ENCODE measurements at regions not wholly inside any gene's neighbourhood (a gene's known extent, or its start where the extent isn't known, plus 50 kb on each side); places are given as distances from the start of the nearest gene placed in this dataset.
"Not testable (repeated sequence)": the region's sequence is repeated elsewhere in the genome, so short reads cannot be mapped to it uniquely, and the experiment has no call there.

GRCh38 chr21:9572782-9573181 lies 948.6 kb upstream of the TPTE start:
- H3K36me3 ChIP-seq (replicated peaks; ENCODE audit: control insufficient read depth, insufficient read depth, low read length); H3K27me3 ChIP-seq (ENCODE audit: control insufficient read depth, insufficient read depth, low read length); H3K4me3 ChIP-seq (ENCODE audit: insufficient read depth, low read depth, low read length); DNase-seq: not testable (repeated sequence)

DNA sequence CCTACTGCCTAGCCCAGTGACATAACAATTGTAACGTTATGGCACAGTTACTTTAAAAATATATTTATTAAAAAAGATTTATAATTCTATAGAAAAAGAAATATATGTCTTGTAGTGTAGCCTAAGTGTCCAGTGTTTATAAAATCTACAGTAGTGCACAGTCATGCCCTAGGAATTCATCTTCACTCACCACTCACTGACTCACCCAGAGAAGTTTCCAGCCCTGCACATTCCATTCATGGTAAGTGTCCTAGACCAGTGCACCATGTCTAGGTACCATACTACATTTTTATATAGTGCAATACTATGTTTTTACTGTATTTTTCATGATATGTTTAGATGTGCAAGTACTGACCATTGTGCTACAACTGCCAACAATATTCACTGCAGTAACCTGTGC lies 947.9 kb upstream of the TPTE start:
- H3K27me3 ChIP-seq (ENCODE audit: control insufficient read depth, insufficient read depth, low read length); H3K36me3 ChIP-seq (replicated peaks; ENCODE audit: control insufficient read depth, insufficient read depth, low read length); H3K4me3 ChIP-seq (ENCODE audit: insufficient read depth, low read depth, low read length); DNase-seq: not testable (repeated sequence)

DNA sequence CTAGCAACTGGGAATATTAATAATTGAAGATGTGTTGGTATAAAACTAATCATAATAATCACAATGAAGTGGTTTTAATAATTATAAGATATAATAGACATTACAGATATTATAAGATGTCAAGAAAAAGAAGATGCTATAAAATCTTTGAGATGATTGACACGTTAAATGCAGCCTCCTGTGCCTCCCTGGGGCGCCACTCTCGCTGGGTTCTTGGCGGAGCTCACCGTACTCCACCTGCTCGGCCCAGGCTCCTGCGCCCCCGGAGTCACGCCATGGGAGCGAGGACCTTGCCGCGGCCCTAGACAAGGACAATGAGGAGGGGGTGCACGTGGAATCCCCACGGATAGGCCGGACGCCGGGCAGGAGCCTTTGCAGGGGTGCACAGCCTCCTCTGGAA lies 942.1 kb upstream of the TPTE start:
- not testable (repeated sequence) for DNase-seq; H3K36me3 ChIP-seq (replicated peaks; ENCODE audit: control insufficient read depth, insufficient read depth, low read length); H3K27me3 ChIP-seq (ENCODE audit: control insufficient read depth, insufficient read depth, low read length); H3K4me3 ChIP-seq (ENCODE audit: insufficient read depth, low read depth, low read length)

- H3K27me3 ChIP-seq (ENCODE audit: control insufficient read depth, insufficient read depth, low read length); DNase-seq; H3K4me3 ChIP-seq (ENCODE audit: insufficient read depth, low read depth, low read length): not testable (repeated sequence)
Observed at GRCh38 chr21:9587941-9588340, 933.4 kb upstream of the TPTE start.

DNA sequence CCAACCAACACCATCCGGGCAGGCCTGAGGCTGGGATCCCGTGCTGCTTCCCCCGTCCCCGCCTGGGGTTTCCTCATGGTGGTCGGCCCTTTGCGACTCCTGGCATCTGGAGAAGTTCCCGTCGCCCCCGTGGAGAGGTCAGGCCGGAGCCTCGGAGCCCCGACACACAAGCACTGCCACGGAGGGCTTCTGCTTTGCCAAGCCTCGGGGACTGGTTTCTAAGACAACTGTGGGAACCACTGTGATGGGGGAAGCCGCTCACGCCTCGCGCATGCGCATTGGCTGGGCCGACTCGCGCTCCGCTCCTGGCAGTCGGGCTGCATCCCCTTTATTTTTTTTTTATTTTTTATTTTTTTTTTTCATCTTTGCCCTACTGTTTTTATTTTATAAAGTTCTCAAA lies 928.8 kb upstream of the TPTE start:
- not testable (repeated sequence) for DNase-seq; H3K36me3 ChIP-seq (replicated peaks; ENCODE audit: control insufficient read depth, insufficient read depth, low read length); H3K4me3 ChIP-seq (ENCODE audit: insufficient read depth, low read depth, low read length); H3K27me3 ChIP-seq (ENCODE audit: control insufficient read depth, insufficient read depth, low read length)

More at GRCh38 chr21:9587941-9588340, 933.4 kb upstream of the TPTE start:
- not testable (repeated sequence) for H3K36me3 ChIP-seq (replicated peaks; ENCODE audit: control insufficient read depth, insufficient read depth, low read length)

GRCh38 chr21:9593646-9594045 lies 927.7 kb upstream of the TPTE start:
- DNase-seq; H3K36me3 ChIP-seq (replicated peaks; ENCODE audit: control insufficient read depth, insufficient read depth, low read length); H3K27me3 ChIP-seq (ENCODE audit: control insufficient read depth, insufficient read depth, low read length); H3K4me3 ChIP-seq (ENCODE audit: insufficient read depth, low read depth, low read length): not testable (repeated sequence)

- not testable (repeated sequence) for H3K27me3 ChIP-seq (ENCODE audit: control insufficient read depth, insufficient read depth, low read length); H3K4me3 ChIP-seq (ENCODE audit: insufficient read depth, low read depth, low read length); DNase-seq; H3K36me3 ChIP-seq (replicated peaks; ENCODE audit: control insufficient read depth, insufficient read depth, low read length)
Observed at GRCh38 chr21:9614011-9614410, 907.4 kb upstream of the TPTE start.

GRCh38 chr21:9621121-9621793 lies 900.1 kb upstream of the TPTE start:
- not testable (repeated sequence) for H3K4me3 ChIP-seq (ENCODE audit: insufficient read depth, low read depth, low read length); DNase-seq; H3K36me3 ChIP-seq (replicated peaks; ENCODE audit: control insufficient read depth, insufficient read depth, low read length); H3K27me3 ChIP-seq (ENCODE audit: control insufficient read depth, insufficient read depth, low read length)

DNA sequence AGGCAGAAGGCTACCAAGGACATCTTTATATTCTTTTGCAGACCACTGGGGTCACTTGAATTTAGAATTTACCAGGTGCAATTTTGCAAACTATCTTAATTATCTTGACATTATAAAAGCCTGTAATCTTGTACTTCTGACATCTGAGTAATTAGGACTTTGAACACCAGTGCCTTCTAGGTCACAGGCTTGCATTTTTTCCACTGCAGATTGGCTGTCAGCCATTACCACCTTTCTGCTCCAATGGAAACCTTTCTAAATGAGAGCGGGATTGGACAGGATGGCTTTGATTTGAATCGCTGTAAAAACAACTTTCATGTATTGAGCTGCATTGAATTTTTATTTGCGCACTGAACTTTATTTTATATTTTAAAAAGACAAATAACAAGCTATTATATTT lies 893.3 kb upstream of the TPTE start:
- not testable (repeated sequence) for H3K27me3 ChIP-seq (ENCODE audit: control insufficient read depth, insufficient read depth, low read length); DNase-seq; H3K36me3 ChIP-seq (replicated peaks; ENCODE audit: control insufficient read depth, insufficient read depth, low read length); H3K4me3 ChIP-seq (ENCODE audit: insufficient read depth, low read depth, low read length)

DNA sequence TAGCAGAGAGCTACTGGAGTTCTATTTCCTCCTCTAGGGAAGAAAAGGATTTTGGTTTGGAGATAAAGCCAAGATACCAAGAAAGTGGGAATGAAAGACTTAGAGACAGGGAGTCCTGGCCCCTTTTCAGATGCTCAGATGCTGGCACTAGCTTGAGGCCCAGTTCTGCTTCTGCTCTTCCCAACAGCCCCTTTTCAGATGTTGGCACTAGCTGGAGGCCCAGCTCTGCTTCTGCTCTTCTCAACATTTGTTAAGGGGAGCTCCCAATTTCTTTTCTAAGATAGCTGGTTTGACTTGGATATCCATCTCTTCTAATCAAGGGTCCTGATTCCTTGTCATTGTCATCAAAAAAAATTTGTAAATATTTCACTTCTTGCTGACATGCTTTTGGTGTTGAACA lies 874.0 kb upstream of the TPTE start:
- H3K27me3 ChIP-seq (ENCODE audit: control insufficient read depth, insufficient read depth, low read length); H3K4me3 ChIP-seq (ENCODE audit: insufficient read depth, low read depth, low read length); DNase-seq; H3K36me3 ChIP-seq (replicated peaks; ENCODE audit: control insufficient read depth, insufficient read depth, low read length): not testable (repeated sequence)

DNA sequence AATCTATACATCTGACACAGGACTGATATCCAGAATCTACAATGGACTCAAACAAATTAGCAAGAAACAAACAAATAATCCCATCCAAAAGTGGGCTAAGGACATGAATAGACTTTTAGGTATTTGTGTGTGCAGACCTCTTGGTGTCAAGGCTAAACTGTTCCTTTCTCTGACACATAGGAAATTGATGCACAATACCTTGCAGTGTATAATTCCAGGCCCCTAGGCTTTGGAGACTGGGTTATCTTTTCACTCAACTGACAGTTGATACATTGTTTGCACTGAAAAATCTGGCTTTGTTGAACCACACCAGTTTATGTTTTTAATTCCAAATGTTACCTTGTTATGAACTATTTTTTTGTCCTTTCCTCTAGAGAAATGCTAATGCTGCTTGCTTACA lies 873.1 kb upstream of the TPTE start:
- not testable (repeated sequence) for H3K36me3 ChIP-seq (replicated peaks; ENCODE audit: control insufficient read depth, insufficient read depth, low read length); DNase-seq; H3K27me3 ChIP-seq (ENCODE audit: control insufficient read depth, insufficient read depth, low read length); H3K4me3 ChIP-seq (ENCODE audit: insufficient read depth, low read depth, low read length)

GRCh38 chr21:9648947-9649720 lies 872.2 kb upstream of the TPTE start:
- not testable (repeated sequence) for H3K4me3 ChIP-seq (ENCODE audit: insufficient read depth, low read depth, low read length); H3K27me3 ChIP-seq (ENCODE audit: control insufficient read depth, insufficient read depth, low read length); H3K36me3 ChIP-seq (replicated peaks; ENCODE audit: control insufficient read depth, insufficient read depth, low read length); DNase-seq

DNA sequence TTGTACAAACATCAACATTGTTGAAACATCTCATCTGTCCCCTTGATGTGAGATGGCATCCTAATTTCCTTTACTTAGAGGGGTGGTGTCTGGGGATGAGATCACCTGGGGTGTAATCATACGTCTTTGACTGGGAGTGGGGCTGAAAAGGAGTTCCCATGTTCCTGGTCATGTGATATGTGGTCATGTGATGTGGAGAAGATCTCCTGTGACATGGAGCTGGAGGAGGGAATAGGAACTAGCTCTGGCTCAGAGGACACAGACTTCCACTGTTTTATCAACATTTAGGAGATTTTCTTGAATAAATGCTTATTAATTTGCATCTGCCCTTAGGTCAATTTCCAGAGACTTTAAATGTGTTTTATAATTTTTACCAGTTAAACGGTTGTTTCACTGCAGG lies 868.6 kb upstream of the TPTE start:
- DNase-seq; H3K4me3 ChIP-seq (ENCODE audit: insufficient read depth, low read depth, low read length); H3K27me3 ChIP-seq (ENCODE audit: control insufficient read depth, insufficient read depth, low read length); H3K36me3 ChIP-seq (replicated peaks; ENCODE audit: control insufficient read depth, insufficient read depth, low read length): not testable (repeated sequence)

GRCh38 chr21:9655221-9655620 lies 866.2 kb upstream of the TPTE start:
- not testable (repeated sequence) for DNase-seq; H3K27me3 ChIP-seq (ENCODE audit: control insufficient read depth, insufficient read depth, low read length); H3K4me3 ChIP-seq (ENCODE audit: insufficient read depth, low read depth, low read length); H3K36me3 ChIP-seq (replicated peaks; ENCODE audit: control insufficient read depth, insufficient read depth, low read length)

DNA sequence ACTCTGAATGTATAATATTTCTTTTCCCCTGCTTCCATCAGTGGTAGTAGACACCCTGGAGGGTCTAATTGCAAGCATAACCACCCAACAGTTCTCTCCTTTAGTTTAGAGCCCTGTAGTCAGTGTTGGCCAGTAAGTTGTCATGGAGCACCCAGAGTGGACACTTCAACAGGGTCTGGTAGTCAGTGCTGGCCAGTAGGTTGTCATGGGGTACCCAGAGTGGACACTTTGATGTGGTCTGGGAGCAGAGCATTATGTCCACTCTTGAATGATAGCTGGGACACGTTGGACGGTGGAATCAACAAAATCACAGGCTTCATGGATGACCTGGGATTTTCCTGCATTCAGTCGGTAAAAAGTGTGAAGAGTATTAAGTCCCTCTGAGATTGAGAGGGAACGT lies 864.9 kb upstream of the TPTE start:
- H3K27me3 ChIP-seq (ENCODE audit: control insufficient read depth, insufficient read depth, low read length); H3K36me3 ChIP-seq (replicated peaks; ENCODE audit: control insufficient read depth, insufficient read depth, low read length); DNase-seq; H3K4me3 ChIP-seq (ENCODE audit: insufficient read depth, low read depth, low read length): not testable (repeated sequence)
